Left lung (tissue), 4 donors: ENCODE measurements at regions not wholly inside any gene's neighbourhood (a gene's known extent, or its start where the extent isn't known, plus 50 kb on each side); places are given as distances from the start of the nearest gene placed in this dataset.

Experiments
- ATAC-seq: fragments of 200-7000 bp; cut with Tn5 transposase; one replicate; pipeline ENCODE4 v1.9.1; 2020; ENCODE audit warnings: moderate library complexity
- DNase-seq, 4 donors: peaks; one replicate each; pipeline ENCODE4 v3.0.0-alpha.2; 2013 to 2020
- H3K27ac ChIP-seq, 2 donors: fragments of 200-600 bp; sonication (generic) in 1 of 2; one replicate each; pipeline versions ENCODE4 v1.5.0 to v1.8.0; 2020 to 2021
- H3K27me3 ChIP-seq, 2 donors: fragments of 200-600 bp; sonication (generic) in 1 of 2; one replicate each; pipeline versions ENCODE4 v1.5.0 to v1.8.0; 2020 to 2021
- H3K36me3 ChIP-seq, 2 donors: fragments of 200-600 bp; sonication (generic) in 1 of 2; one replicate each; pipeline versions ENCODE4 v1.5.0 to v1.8.0; 2020 to 2021
- H3K4me1 ChIP-seq, 2 donors: fragments of 200-600 bp; one replicate each; pipeline ENCODE4 v1.8.0; 2021
- H3K4me3 ChIP-seq, 2 donors: fragments of 200-600 bp; sonication (generic) in 1 of 2; one replicate each; pipeline versions ENCODE4 v1.5.0 to v1.8.0; 2020 to 2021; ENCODE audit warnings: mild to moderate bottlenecking in 1 of 2
- H3K9me3 ChIP-seq, 2 donors: fragments of 200-600 bp; sonication (generic) in 1 of 2; one replicate each; pipeline versions ENCODE4 v1.5.0 to v1.8.0; 2020 to 2021
- intact Hi-C, 2 donors: fragments of 100-400 bp; cut with DNase I; formaldehyde crosslinking; loops; one replicate each; pipeline versions ENCODE4 v1.11.2 to v1.14.2; 2022
- TF ChIP-seq, protein P1 (sequence below), 2 donors: fragments of 200-600 bp; sonication (generic) in 1 of 2; IDR thresholded peaks; one replicate each; pipeline versions ENCODE4 v1.5.0 to v1.8.0; 2021; ENCODE audit warnings: antibody characterized with exemption in 2 of 2
- donor health status: DM: no; HTN: yes; CAD: no.
- donor health status: DM: no; HTN: no; CAD: no.

- Histone ChIP-seq H3K9me3 (peaks cover 0 to 44% of the 10 kb centered on the region in 2 donors), H3K4me1 (no peaks in the 10 kb centered on the region), H3K27ac (no peak overlapping the region), H3K27me3 (no peaks in the 10 kb centered on the region), H3K36me3 (no peaks in the 10 kb centered on the region), H3K4me3 (no peak overlapping the region)
- intact Hi-C loops: no loop called here
- TF ChIP-seq, protein P1, sequence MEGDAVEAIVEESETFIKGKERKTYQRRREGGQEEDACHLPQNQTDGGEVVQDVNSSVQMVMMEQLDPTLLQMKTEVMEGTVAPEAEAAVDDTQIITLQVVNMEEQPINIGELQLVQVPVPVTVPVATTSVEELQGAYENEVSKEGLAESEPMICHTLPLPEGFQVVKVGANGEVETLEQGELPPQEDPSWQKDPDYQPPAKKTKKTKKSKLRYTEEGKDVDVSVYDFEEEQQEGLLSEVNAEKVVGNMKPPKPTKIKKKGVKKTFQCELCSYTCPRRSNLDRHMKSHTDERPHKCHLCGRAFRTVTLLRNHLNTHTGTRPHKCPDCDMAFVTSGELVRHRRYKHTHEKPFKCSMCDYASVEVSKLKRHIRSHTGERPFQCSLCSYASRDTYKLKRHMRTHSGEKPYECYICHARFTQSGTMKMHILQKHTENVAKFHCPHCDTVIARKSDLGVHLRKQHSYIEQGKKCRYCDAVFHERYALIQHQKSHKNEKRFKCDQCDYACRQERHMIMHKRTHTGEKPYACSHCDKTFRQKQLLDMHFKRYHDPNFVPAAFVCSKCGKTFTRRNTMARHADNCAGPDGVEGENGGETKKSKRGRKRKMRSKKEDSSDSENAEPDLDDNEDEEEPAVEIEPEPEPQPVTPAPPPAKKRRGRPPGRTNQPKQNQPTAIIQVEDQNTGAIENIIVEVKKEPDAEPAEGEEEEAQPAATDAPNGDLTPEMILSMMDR (IDR thresholded peaks at IDR 0.05): no peak
- no peak for DNase-seq
- ATAC-seq: no peak
Measured at GRCh38 chr4:160795216-160795615, 1368.6 kb downstream of the FSTL5 start.

- Histone ChIP-seq H3K27me3 (no peaks in the 10 kb centered on the region), H3K9me3 (no peaks in the 10 kb centered on the region), H3K4me3 (no peak overlapping the region), H3K36me3 (no peaks in the 10 kb centered on the region), H3K4me1 (no peaks in the 10 kb centered on the region), H3K27ac (no peak overlapping the region)
- DNase-seq (no peak), ATAC-seq (no peak)
- intact Hi-C loops: no loop called here
- TF ChIP-seq, protein P1 (IDR thresholded peaks at IDR 0.05): no peak
Measured at GRCh38 chr4:160808174-160808573, 1355.6 kb downstream of the FSTL5 start.

- no peak for ATAC-seq
- H3K27me3 ChIP-seq: no peaks in the 10 kb centered on the region
- H3K4me3 ChIP-seq: no peak overlapping the region
- DNase-seq: no peak
- TF ChIP-seq, protein P1 (IDR thresholded peaks at IDR 0.05): no peak
- H3K4me1 ChIP-seq: no peaks in the 10 kb centered on the region
- H3K36me3 ChIP-seq: no peaks in the 10 kb centered on the region
- H3K27ac ChIP-seq: no peak overlapping the region
- no peaks in the 10 kb centered on the region for H3K9me3 ChIP-seq
- intact Hi-C loops: no loop called here
Measured at GRCh38 chr4:160809576-160809975, 1354.2 kb downstream of the FSTL5 start.

DNA sequence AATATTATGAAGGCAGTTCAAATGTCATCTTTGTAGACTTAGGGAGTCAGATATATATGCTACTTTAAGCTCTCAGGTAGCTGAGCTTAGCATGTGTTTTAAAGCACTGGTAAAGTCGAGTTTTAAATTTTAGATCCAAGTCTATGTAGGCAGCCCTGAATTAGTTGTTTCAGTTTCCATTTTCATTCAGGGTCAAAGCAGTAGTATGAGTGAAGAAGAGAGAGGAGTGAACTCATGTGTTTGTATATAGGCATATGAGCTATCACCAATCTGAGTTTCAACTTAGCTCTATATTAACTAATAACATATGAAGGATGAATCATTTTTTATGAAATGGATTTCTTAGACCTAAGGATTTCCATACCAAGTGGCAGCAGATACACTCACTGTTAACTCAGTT, 1353.4 kb downstream of the FSTL5 start:
- DNase-seq (no peak), ATAC-seq (no peak)
- H3K27me3 ChIP-seq: no peaks in the 10 kb centered on the region
- H3K9me3 ChIP-seq: no peaks in the 10 kb centered on the region
- no peak overlapping the region for H3K4me3 ChIP-seq
- no peaks in the 10 kb centered on the region for H3K4me1 ChIP-seq
- H3K27ac ChIP-seq: no peak overlapping the region
- H3K36me3 ChIP-seq: no peaks in the 10 kb centered on the region
- intact Hi-C loops: no loop called here
- TF ChIP-seq, protein P1 (IDR thresholded peaks at IDR 0.05): no peak

- Histone ChIP-seq H3K4me1 (no peaks in the 10 kb centered on the region), H3K36me3 (no peaks in the 10 kb centered on the region), H3K9me3 (no peaks in the 10 kb centered on the region), H3K27ac (no peak overlapping the region), H3K4me3 (no peak overlapping the region), H3K27me3 (no peaks in the 10 kb centered on the region)
- DNase-seq (no peak), ATAC-seq (no peak)
- intact Hi-C loops: no loop called here
- TF ChIP-seq, protein P1 (IDR thresholded peaks at IDR 0.05): no peak
Measured at GRCh38 chr4:160810941-160811340, 1352.9 kb downstream of the FSTL5 start.
